KG1 (cell line): ENCODE measurements at regions not wholly inside any gene's neighbourhood (a gene's known extent, or its start where the extent isn't known, plus 50 kb on each side); places are given as distances from the start of the nearest gene placed in this dataset.
"Not testable (repeated sequence)": the region's sequence is repeated elsewhere in the genome, so short reads cannot be mapped to it uniquely, and the experiment has no call there.

Source experiments
- DNase-seq: peaks from one replicate; lab custom pipeline; 2025; lab: John Stamatoyannopoulos, UW

GRCh38 chr4:124426279-124426678 lies 286.3 kb downstream of the ANKRD50 start:
- DNase-seq = no peak

- no peak for DNase-seq
Observed at GRCh38 chr4:124427095-124427767, 285.3 kb downstream of the ANKRD50 start.

- no peak for DNase-seq
Observed at GRCh38 chr4:124428648-124429047, 283.9 kb downstream of the ANKRD50 start.

GRCh38 chr4:124429746-124430250 lies 282.7 kb downstream of the ANKRD50 start:
- DNase-seq = no peak

- no peak for DNase-seq
Observed at GRCh38 chr4:124431653-124432192, 280.8 kb downstream of the ANKRD50 start.

GRCh38 chr4:124432500-124432899 lies 280.0 kb downstream of the ANKRD50 start:
- DNase-seq = no peak

GRCh38 chr4:124433044-124433443 lies 279.5 kb downstream of the ANKRD50 start:
- DNase-seq = no peak

GRCh38 chr4:124433500-124433899 lies 279.0 kb downstream of the ANKRD50 start:
- DNase-seq = no peak

- DNase-seq = no peak
Observed at GRCh38 chr4:124435274-124435950, 277.1 kb downstream of the ANKRD50 start.

- DNase-seq = no peak
Observed at GRCh38 chr4:124437853-124438495, 274.6 kb downstream of the ANKRD50 start.

- DNase-seq = no peak
Observed at GRCh38 chr4:124445071-124445470, 267.5 kb downstream of the ANKRD50 start.

GRCh38 chr4:124449881-124450280 lies 262.7 kb downstream of the ANKRD50 start:
- no peak for DNase-seq

- no peak for DNase-seq
Observed at GRCh38 chr4:124450851-124451250, 261.7 kb downstream of the ANKRD50 start.

- no peak for DNase-seq
Observed at GRCh38 chr4:124454772-124455270, 257.7 kb downstream of the ANKRD50 start.

GRCh38 chr4:124455671-124456070 lies 256.9 kb downstream of the ANKRD50 start:
- DNase-seq = no peak

- DNase-seq = no peak
Observed at GRCh38 chr4:124459196-124459940, 253.2 kb downstream of the ANKRD50 start.

- no peak for DNase-seq
Observed at GRCh38 chr4:124459941-124460310, 252.6 kb downstream of the ANKRD50 start.

- not testable (repeated sequence) for DNase-seq
Observed at GRCh38 chr4:124461592-124461991, 250.9 kb downstream of the ANKRD50 start.

- no peak for DNase-seq
Observed at GRCh38 chr4:124462954-124463828, 249.3 kb downstream of the ANKRD50 start.

GRCh38 chr4:124464836-124465235 lies 247.7 kb downstream of the ANKRD50 start:
- no peak for DNase-seq

- DNase-seq = no peak
Observed at GRCh38 chr4:124468360-124468759, 244.2 kb downstream of the ANKRD50 start.
